GM21717 (cell line): ENCODE measurements at regions not wholly inside any gene's neighbourhood (a gene's known extent, or its start where the extent isn't known, plus 50 kb on each side); places are given as distances from the start of the nearest gene placed in this dataset.

Source experiments
- ATAC-seq: cut with Tn5 transposase; IDR thresholded peaks from one replicate; pipeline ENCODE4 v1.9.1; 2021; ENCODE audit warnings: mild to moderate bottlenecking, moderate library complexity; ENCODE audit not compliant: unreplicated experiment

DNA sequence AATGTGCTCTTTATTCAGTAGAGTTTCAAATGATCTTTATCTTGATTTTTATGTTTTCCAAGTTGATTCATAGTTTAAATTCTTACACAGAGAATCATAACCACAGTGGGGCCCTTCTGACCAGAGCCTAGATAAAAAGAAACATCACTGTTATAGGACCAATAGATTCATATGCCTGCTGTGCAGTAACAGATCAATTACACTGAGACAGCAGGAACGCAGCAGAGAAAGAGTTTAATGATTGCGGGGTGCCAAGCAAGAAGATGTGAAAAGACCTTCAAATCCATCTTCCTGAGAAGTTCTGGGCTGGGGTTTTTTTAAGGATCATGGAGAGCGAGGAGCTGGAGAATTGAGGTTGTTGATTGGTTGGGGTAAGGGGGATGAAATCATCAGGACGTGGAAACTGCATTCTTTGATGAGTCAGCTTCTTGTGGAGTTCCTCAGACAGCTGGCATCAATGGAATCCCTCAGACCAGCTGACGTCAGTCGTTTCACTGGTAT is 346.6 kb downstream of the TBC1D4 start:
- no peak for ATAC-seq

GRCh38 chr13:75132701-75133695 is 349.0 kb downstream of the TBC1D4 start:
- no peak for ATAC-seq

- no peak for ATAC-seq
Measured at GRCh38 chr13:75129331-75129730, 352.6 kb downstream of the TBC1D4 start.

DNA sequence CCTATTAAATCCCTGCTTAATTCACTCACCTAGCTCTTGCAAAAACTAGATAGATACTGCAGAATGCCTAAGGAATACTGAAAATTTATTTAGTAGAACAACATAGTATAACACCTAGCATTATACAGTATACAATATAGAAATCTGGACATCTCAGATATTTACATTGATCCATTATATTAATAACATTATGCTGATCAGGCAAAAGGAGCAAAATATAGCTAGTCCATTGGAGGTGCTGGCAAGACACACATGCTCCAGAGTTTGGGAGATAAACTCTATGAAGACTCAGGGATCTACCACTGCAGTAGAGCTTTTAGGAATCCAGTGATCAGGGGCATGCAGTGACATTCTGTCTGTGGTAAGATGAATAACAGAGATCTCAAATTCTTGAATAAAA is 357.6 kb downstream of the TBC1D4 start:
- no peak for ATAC-seq

- ATAC-seq, result no peak
Measured at GRCh38 chr13:75123428-75123827, 358.5 kb downstream of the TBC1D4 start.

DNA sequence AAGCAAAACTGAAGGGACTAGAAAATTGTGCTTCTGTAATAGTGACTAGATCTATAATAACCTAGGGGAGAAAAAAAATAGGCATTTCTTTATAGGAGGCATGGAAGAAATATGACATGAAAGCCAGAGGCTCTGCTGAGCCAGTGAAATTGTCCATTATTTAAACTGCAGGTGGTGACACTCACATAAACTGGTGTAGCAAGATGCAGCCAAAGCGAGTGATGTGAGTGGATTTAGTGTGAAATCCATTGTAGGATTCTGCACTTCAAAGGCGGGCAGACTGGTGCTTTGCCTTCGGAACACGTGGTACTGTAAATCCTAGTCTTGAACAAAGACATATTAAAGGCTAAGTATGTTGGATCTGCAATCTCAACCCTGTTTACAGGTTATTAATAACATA is 361.9 kb downstream of the TBC1D4 start:
- ATAC-seq, result no peak

- ATAC-seq, result no peak
Measured at GRCh38 chr13:75115171-75115570, 366.8 kb downstream of the TBC1D4 start.

GRCh38 chr13:75103976-75104375 is 378.0 kb downstream of the TBC1D4 start:
- no peak for ATAC-seq

- no peak for ATAC-seq
Measured at GRCh38 chr13:75102001-75102716, 379.8 kb downstream of the TBC1D4 start.

DNA sequence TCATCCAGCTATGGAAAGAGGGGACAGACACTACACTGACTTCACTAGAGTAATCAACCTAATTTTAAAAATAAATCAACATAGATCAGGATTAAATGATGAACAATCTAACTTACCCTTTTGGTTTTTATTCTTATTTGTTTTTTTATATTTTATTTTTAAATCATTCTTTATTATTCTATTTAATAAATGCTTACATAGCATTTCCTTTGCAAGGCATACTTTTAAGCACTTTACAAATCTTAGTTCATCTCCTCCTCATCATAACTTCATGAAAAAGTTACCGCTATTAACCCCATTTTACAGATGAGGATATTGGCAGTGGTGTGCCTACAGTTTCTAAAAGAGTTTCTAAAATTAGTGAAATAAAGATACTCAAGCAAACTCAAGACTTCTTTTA is 380.6 kb downstream of the TBC1D4 start:
- no peak for ATAC-seq

DNA sequence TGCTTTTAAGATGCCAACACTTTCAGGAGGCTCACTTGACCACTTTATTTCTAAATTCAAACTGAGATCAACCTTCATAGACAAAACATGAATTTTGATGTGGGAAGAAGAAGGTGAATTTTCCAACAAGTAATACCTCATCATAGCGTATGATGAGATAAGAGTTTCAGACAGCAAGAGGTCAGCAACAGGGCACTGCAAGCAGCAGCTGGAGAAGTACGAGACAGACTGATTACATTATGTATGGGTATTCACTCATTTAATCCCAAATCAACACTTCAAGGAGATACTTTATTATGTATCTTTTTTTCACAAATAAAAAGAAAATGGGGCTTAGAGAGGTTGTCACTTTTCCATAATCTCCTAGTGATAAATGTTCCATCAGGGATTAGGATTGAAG is 389.8 kb downstream of the TBC1D4 start:
- no peak for ATAC-seq

DNA sequence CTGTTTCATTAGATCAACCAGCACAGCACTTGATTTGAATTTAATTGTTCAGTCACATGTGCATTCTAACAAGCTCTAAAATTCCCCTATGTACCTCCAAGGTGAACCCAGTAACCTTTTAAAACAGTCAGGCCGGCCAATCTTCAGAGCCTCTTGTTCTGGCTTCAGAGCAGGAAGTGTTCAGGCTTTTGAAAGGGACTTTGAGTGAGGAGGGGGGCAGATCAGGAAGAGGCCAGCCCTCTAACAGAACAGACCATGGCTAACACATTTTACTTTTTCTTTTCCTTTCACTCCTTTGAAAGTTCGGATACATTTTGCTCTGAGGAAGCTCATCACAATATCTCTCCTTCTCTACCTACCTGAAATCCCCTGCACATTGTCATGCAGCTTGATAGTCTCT is 390.3 kb downstream of the TBC1D4 start:
- no peak for ATAC-seq

DNA sequence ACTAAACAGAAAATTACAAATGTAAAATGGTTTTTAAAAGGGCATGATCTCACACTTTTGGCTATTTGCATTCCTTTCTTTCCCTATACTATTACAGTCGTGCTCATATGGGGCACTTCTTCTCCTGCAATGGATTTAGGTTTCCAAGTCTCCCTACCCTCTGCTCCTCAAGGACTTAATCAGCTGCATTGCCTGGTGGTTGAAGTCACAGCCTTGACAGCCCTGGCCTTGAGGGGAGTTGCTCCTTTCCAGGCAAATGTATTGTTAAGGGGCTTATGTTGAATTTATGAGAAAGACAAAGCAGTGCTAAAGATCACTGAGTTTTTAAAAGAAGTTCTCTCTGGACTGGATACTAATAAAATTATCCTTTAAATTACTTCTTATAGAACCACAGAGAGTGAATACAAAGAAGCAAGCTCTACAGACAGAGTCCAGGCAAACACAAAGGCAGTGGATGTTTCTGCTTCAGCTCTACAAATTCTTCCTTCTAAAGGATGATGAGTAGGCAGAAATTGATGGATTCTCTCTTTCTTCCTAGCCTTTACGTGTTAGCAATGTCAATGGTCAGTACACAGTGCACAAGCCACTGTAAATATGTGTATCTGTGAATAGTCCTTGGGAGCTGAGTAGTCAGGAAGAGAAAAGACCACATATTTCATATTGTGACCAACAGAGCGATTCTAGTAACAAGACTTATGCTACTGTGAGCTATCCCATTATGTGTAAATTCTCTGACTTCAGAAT is 390.9 kb downstream of the TBC1D4 start:
- ATAC-seq, result no peak

- ATAC-seq, result no peak
Measured at GRCh38 chr13:75088915-75089314, 393.1 kb downstream of the TBC1D4 start.

DNA sequence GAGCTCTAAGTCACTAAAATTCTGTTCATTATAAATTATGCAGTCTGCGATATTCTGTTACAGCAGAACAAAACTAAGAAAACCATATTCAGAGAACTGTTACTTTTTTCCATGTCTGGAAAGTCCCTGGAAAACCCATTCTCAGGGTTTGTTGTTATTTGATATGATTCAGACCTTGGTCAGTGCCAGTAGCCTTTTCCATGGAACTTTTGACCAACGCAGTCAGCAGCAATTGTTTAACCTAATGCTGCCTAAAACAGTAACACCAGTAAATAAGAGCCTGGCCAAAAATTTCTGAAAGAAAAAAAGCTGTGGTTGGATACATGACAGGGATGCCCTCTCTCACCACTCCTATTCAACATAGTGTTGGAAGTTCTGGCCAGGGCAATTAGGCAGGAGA is 402.7 kb downstream of the TBC1D4 start:
- ATAC-seq, result no peak

DNA sequence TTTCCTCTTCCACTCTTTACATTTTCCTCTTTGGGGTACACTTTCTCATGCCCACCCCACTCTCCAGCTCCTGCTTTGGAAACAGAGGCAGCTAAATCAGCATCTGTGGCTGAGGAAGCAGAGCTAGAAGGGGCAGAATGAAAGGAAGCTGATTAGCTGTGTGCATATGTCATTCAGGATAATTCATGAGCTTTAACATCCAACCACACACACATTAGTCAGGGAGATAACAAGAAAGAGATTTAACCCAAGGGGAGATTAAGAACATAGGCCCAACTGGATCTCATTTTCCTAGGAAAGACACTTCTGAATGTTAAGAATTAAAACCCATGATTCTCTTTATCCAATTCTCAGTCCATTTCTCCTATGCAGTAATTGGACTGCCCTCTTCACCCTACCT is 405.5 kb downstream of the TBC1D4 start:
- ATAC-seq, result no peak

DNA sequence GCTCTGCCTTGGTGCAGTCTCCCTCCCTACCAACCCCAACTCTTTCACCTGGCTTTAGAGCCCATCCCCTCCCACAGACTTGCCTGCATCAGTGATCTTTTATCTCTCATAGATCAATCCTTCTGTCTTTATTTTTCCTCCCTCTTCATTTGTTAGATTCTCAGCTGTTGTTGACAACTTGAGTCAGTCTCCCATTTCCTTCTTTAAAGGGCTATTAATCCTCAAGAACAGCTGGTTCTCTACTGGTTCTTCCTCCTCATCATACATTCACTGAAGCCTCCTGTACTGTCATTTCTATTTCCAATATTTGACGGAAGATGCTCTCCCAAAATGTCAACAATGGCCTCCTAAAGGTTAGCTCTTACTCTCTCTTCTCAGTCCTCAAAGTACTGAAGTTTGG is 408.2 kb downstream of the TBC1D4 start:
- ATAC-seq, result no peak

GRCh38 chr13:75072891-75073290 is 409.1 kb downstream of the TBC1D4 start:
- no peak for ATAC-seq

DNA sequence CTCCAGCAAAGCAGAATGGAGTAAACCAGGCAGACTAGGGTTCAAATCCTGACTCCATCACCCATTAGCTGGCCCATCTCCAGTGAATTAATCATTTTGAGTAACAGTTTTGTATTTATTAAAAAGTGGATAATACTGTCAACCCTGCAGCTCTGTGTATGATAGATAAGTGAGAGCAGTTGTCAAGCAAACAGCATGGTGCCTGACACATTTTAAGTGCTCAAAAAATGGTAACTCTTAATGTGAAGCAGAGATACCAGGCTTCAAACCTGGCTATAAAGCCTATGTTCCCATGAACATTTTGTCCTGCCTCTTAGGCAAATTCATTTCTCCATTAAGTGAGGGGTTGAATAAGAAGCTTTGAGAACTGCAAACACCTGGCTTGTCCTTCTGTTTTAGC is 409.6 kb downstream of the TBC1D4 start:
- no peak for ATAC-seq

GRCh38 chr13:75071796-75072195 is 410.2 kb downstream of the TBC1D4 start:
- no peak for ATAC-seq

DNA sequence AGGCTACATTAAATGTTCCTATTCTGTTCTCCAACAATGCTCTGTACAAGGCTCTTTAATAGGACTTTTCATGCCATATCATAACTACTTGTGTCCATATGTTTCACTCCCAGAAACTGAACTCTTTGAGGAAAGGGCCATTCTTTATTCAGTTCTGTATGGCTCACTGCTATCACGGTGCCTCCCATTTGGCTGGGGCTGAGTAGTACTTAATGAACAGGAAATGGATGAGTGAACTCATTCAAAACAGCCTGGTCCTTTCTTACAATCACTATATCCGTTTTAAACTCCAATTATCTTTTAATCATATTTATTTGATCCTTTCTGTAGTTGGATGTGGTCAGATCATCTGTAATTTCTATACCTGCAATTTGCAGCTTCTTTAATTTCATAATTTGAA is 410.6 kb downstream of the TBC1D4 start:
- ATAC-seq, result no peak
